HEK293T (cell line): ENCODE measurements at regions not wholly inside any gene's neighbourhood (a gene's known extent, or its start where the extent isn't known, plus 50 kb on each side); places are given as distances from the start of the nearest gene placed in this dataset.

Experiments used
- BHLHE40 ChIP-seq: fragments of 450-650 bp; IDR thresholded peaks from 2 replicates; pipeline ENCODE4 v1.6.1; 2016; ENCODE audit warnings: mild to moderate bottlenecking, moderate library complexity, borderline replicate concordance
- FOXM1 ChIP-seq: fragments of 450-650 bp; IDR thresholded peaks from 2 replicates; pipeline ENCODE4 v1.6.1; 2017; ENCODE audit warnings: mild to moderate bottlenecking, borderline replicate concordance
- HDGF ChIP-seq: fragments of 450-650 bp; IDR thresholded peaks from 2 replicates; pipeline ENCODE4 v1.6.1; 2017; ENCODE audit warnings: antibody characterized with exemption, borderline replicate concordance
- L3MBTL2 ChIP-seq: fragments of 450-650 bp; conservative IDR thresholded peaks from 2 replicates; pipeline ENCODE4 v1.6.1; 2016; ENCODE audit warnings: mild to moderate bottlenecking
- SP1 ChIP-seq: fragments of 450-650 bp; IDR thresholded peaks from 2 replicates; pipeline ENCODE4 v1.6.1; 2017
- SUZ12 ChIP-seq: fragments of 450-650 bp; IDR thresholded peaks from 2 replicates; pipeline ENCODE4 v1.6.1; 2016; ENCODE audit warnings: mild to moderate bottlenecking

DNA sequence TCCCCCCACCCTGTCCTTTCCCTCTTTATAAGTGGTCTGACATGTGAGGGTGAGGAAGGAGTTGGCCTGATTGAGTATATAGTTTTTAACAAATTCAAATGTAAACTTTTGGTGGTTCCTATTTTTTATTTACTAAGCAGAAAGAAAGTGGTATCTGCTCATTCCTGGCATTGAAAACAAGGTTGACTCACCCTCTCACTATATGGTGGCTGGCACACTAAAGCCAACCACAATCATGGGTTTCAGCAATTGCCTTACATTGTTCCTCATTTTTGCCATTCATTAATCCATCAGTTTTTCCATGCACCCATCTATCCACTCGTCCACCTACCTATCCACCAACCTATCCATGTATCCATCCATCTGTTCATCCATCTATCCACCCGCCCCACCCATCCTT is 75.4 kb upstream of the IGFBP5 start:
- TF ChIP-seq FOXM1 (no peak), BHLHE40 (no peak), SUZ12 (no peak), HDGF (no peak), L3MBTL2 (no peak), SP1 (no peak)
